ENCODE measurements at regions not wholly inside any gene's neighbourhood (a gene's known extent, or its start where the extent isn't known, plus 50 kb on each side); places are given as distances from the start of the nearest gene placed in this dataset.

DNA sequence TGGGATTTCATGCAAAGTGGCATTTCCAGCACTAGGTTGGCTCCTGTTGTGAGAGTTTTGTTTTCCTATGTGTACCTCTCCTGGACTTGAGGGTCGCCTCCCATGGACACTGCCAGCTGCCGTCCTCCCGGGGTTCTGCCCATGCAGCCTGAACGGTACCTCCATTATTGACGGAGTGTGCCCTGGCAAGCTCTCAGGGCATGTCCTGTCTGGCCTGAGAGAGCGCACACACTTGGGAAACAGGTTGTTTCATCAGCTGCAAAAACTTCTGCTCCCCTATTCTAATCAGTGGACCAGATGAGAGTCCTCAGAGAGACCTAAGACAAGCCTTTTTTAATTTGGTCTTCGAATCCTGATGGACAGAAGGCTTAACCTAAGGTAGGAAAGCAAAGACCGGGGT lies 56.6 kb upstream of the HOPX start:
- H3K4me3 ChIP-seq (replicated peaks in 1 of 2; ENCODE audit: low read depth in 2 of 2, low read length in 2 of 2), result no peak overlapping the region
- TF ChIP-seq, protein P1, sequence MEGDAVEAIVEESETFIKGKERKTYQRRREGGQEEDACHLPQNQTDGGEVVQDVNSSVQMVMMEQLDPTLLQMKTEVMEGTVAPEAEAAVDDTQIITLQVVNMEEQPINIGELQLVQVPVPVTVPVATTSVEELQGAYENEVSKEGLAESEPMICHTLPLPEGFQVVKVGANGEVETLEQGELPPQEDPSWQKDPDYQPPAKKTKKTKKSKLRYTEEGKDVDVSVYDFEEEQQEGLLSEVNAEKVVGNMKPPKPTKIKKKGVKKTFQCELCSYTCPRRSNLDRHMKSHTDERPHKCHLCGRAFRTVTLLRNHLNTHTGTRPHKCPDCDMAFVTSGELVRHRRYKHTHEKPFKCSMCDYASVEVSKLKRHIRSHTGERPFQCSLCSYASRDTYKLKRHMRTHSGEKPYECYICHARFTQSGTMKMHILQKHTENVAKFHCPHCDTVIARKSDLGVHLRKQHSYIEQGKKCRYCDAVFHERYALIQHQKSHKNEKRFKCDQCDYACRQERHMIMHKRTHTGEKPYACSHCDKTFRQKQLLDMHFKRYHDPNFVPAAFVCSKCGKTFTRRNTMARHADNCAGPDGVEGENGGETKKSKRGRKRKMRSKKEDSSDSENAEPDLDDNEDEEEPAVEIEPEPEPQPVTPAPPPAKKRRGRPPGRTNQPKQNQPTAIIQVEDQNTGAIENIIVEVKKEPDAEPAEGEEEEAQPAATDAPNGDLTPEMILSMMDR (IDR thresholded peaks at IDR 0.05; ENCODE audit: low read depth, low read length), result no peak
- DNase-seq (ENCODE audit: low read depth in 2 of 2), result no peak

DNA sequence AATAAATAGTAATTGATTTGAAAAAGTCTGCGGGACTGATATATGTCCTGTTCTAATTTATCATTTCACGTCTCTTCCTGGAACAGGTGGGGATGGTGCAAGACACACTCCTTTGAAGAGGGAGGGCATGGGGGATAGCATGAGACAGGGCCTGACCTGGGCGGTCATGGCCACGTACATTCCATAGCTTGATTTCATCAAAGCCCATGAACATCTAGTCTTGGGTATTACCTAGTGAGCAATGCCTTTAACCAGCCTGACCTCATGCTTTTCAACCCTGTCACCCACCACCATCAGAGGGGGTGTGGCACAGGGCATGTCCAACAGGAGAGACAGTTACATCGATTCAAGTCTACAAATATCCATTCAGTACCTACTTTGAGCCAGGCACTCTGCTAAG lies 52.3 kb upstream of the HOPX start:
- DNase-seq (ENCODE audit: low read depth in 2 of 2), result no peak
- TF ChIP-seq, protein P1 (IDR thresholded peaks at IDR 0.05; ENCODE audit: low read depth, low read length), result no peak
- no peak overlapping the region for H3K4me3 ChIP-seq (replicated peaks in 1 of 2; ENCODE audit: low read depth in 2 of 2, low read length in 2 of 2)

DNA sequence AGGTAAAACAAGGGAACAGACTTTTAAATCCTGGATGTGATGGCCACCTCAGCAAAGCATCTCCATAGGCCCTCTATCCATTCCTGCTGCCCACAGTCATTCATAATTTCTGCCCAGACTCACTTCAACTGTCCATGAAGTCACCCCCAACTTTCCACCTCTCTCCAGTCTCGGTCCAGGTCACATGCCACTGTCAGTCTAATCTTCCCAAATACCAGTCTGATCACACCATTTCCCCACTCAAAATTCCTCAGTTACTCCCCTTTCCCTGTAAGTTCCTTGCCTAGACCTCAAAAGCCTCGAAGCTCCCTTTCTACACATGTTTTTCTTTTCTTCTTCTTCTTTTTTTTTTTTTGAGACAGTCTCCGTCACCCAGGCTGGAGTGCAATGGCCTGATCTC lies 51.2 kb upstream of the HOPX start:
- TF ChIP-seq, protein P1 (IDR thresholded peaks at IDR 0.05; ENCODE audit: low read depth, low read length), result no peak
- DNase-seq (ENCODE audit: low read depth in 2 of 2), result no peak
- no peak overlapping the region for H3K4me3 ChIP-seq (replicated peaks in 1 of 2; ENCODE audit: low read depth in 2 of 2, low read length in 2 of 2)

DNA sequence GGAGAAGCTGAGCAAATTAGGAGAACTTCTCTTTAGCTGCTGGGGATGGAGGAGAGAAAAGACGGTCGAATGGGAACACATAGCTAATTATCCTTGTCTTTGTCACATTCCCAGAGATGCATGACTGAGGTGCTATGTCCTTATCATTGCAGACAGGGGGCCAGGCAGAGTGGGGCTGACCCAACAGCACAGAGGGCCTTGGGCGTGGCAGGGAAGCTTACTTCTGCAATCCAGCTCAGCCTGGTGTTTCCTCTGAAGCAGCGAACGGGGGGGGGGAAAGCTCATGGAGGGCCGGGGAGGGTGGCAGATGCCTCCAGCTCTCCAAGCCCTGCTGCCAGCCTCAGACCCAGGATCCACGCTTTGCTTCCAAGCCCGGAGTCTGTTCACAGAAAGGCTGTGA lies 50.8 kb upstream of the HOPX start:
- DNase-seq (ENCODE audit: low read depth in 2 of 2), result no peak
- TF ChIP-seq, protein P1 (IDR thresholded peaks at IDR 0.05; ENCODE audit: low read depth, low read length), result no peak
- H3K4me3 ChIP-seq (replicated peaks in 1 of 2; ENCODE audit: low read depth in 2 of 2, low read length in 2 of 2), result no peak overlapping the region

Measured in cardiac fibroblast (primary cell).